Thoracic aorta (tissue), 2 donors: ENCODE measurements at regions not wholly inside any gene's neighbourhood (a gene's known extent, or its start where the extent isn't known, plus 50 kb on each side); places are given as distances from the start of the nearest gene placed in this dataset.

Experiments used
- ATAC-seq: fragments of 150-250 bp; one replicate; pipeline ENCODE4 v1.8.0; 2017; ENCODE audit warnings: low read depth; ENCODE audit not compliant: insufficient number of reproducible peaks, low FRiP score
- DNase-seq: peaks from one replicate; pipeline ENCODE4 v3.0.0-alpha.2; 2020; ENCODE audit warnings: low spot score
- H3K27ac ChIP-seq, 2 donors: fragments of 200-600 bp; sonication (generic); 1 replicate in 1 of 2; 2 replicates in 1 of 2; pipeline ENCODE4 v1.5.1; 2016; ENCODE audit warnings: mild to moderate bottlenecking in 2 of 2, moderate library complexity in 2 of 2
- H3K27me3 ChIP-seq: fragments of 200-600 bp; sonication (generic); replicated peaks from 2 replicates; pipeline ENCODE4 v1.6.0; 2016; ENCODE audit warnings: mild to moderate bottlenecking; ENCODE audit not compliant: insufficient read depth
- H3K36me3 ChIP-seq: fragments of 200-600 bp; sonication (generic); one replicate; pipeline ENCODE4 v1.5.1; 2016
- H3K4me1 ChIP-seq, 2 donors: fragments of 200-600 bp; sonication (generic); 1 replicate in 1 of 2; 2 replicates in 1 of 2; pipeline versions ENCODE4 v1.5.1 to v1.6.0; 2016; ENCODE audit warnings: low read depth in 2 of 2, mild to moderate bottlenecking in 1 of 2; ENCODE audit not compliant: control insufficient read depth in 1 of 2
- H3K4me3 ChIP-seq: fragments of 200-600 bp; sonication (generic); 2 replicates; pipeline ENCODE4 v1.5.1; 2016; ENCODE audit warnings: mild to moderate bottlenecking
- H3K9me3 ChIP-seq: fragments of 200-600 bp; sonication (generic); 2 replicates; pipeline ENCODE4 v1.5.1; 2016
- CTCF ChIP-seq: fragments of 200-600 bp; sonication (generic); IDR thresholded peaks from one replicate; pipeline ENCODE4 v1.5.1; 2019; ENCODE audit warnings: antibody characterized with exemption

- TF ChIP-seq CTCF: no peak
- H3K27me3 ChIP-seq: no peaks in the 10 kb centered on the region
- peaks cover 4% of the 10 kb centered on the region for H3K36me3 ChIP-seq
- H3K4me1 ChIP-seq: peaks cover under 1 to 3% of the 10 kb centered on the region in 2 donors
- ATAC-seq (no peak), DNase-seq (no peak)
- H3K4me3 ChIP-seq: no peak overlapping the region
- H3K27ac ChIP-seq: no peak overlapping the region
- no peaks in the 10 kb centered on the region for H3K9me3 ChIP-seq
Observed at GRCh38 chr7:22949221-22949620, 64.7 kb downstream of the HYCC1 start.

- no peaks in the 10 kb centered on the region for H3K27me3 ChIP-seq
- no peak for DNase-seq
Observed at GRCh38 chr7:22948770-22949169, 65.2 kb downstream of the HYCC1 start.

GRCh38 chr7:22945584-22945983, 68.3 kb downstream of the HYCC1 start:
- ATAC-seq: no peak
- TF ChIP-seq CTCF: no peak

More at GRCh38 chr7:22948770-22949169, 65.2 kb downstream of the HYCC1 start:
- H3K36me3 ChIP-seq: peaks cover 4% of the 10 kb centered on the region
- peaks cover 3 to 5% of the 10 kb centered on the region in 2 donors for H3K4me1 ChIP-seq
- no peak for TF ChIP-seq CTCF
- no peaks in the 10 kb centered on the region for H3K9me3 ChIP-seq
- no peak overlapping the region for H3K27ac ChIP-seq
- H3K4me3 ChIP-seq: no peak overlapping the region
- ATAC-seq: no peak

GRCh38 chr7:22944510-22944909, 69.4 kb downstream of the HYCC1 start:
- H3K9me3 ChIP-seq: no peaks in the 10 kb centered on the region
- peaks cover 3 to 6% of the 10 kb centered on the region in 2 donors for H3K4me1 ChIP-seq
- no peak overlapping the region for H3K4me3 ChIP-seq
- no peak for TF ChIP-seq CTCF
- H3K36me3 ChIP-seq: peaks cover 4% of the 10 kb centered on the region
- ATAC-seq (no peak), DNase-seq (no peak)
- no peaks in the 10 kb centered on the region for H3K27me3 ChIP-seq
- H3K27ac ChIP-seq: no peak overlapping the region

More at GRCh38 chr7:22945584-22945983, 68.3 kb downstream of the HYCC1 start:
- H3K4me3 ChIP-seq: no peak overlapping the region
- peaks cover 4% of the 10 kb centered on the region for H3K36me3 ChIP-seq
- H3K27ac ChIP-seq: no peak overlapping the region
- DNase-seq: no peak
- H3K9me3 ChIP-seq: no peaks in the 10 kb centered on the region
- H3K27me3 ChIP-seq: no peaks in the 10 kb centered on the region
- H3K4me1 ChIP-seq: peaks cover 3 to 6% of the 10 kb centered on the region in 2 donors

GRCh38 chr7:22944022-22944421, 69.9 kb downstream of the HYCC1 start:
- H3K27me3 ChIP-seq: no peaks in the 10 kb centered on the region
- H3K4me1 ChIP-seq: peaks cover 3 to 6% of the 10 kb centered on the region in 2 donors
- DNase-seq (no peak), ATAC-seq (peak; percentile 66)
- no peak for TF ChIP-seq CTCF
- H3K27ac ChIP-seq: no peak overlapping the region
- no peaks in the 10 kb centered on the region for H3K9me3 ChIP-seq
- H3K36me3 ChIP-seq: peaks cover 4% of the 10 kb centered on the region
- H3K4me3 ChIP-seq: no peak overlapping the region
